Keratinocyte (primary cell): ENCODE measurements at regions not wholly inside any gene's neighbourhood (a gene's known extent, or its start where the extent isn't known, plus 50 kb on each side); places are given as distances from the start of the nearest gene placed in this dataset.

Experiments
- DNase-seq: peaks from one replicate; pipeline ENCODE4 v3.0.0-alpha.2; 2011; ENCODE audit warnings: low read depth, missing footprints, low spot score
- FAIRE-seq: peaks from 2 replicates; lab custom pipeline; 2011; peaks lifted over from hg19 to GRCh38; lab: Jason Lieb, UNC
- H2AFZ ChIP-seq: 2 replicates; pipeline ENCODE4 v1.6.0; 2012; ENCODE audit warnings: low read length, control low read depth, inconsistent platforms; ENCODE audit not compliant: control insufficient read depth
- H3K27ac ChIP-seq: 2 replicates; pipeline ENCODE4 v1.5.1; 2011; ENCODE audit warnings: low read length; ENCODE audit not compliant: control insufficient read depth, insufficient read depth
- H3K27me3 ChIP-seq: 3 replicates; pipeline ENCODE4 v1.6.0; 2011; ENCODE audit warnings: low read length; ENCODE audit not compliant: control insufficient read depth, insufficient read depth; ENCODE audit errors: extremely low read depth
- H3K36me3 ChIP-seq, 2 experiments: 2 replicates in 1 of 2; 3 replicates in 1 of 2; pipeline ENCODE4 v1.5.1; 2011; ENCODE audit warnings: low read length in 2 of 2, mild to moderate bottlenecking in 1 of 2; ENCODE audit not compliant: control insufficient read depth in 2 of 2, insufficient read depth in 2 of 2; ENCODE audit errors: extremely low read depth in 1 of 2
- H3K4me1 ChIP-seq: 3 replicates; pipeline ENCODE4 v1.5.1; 2011; ENCODE audit warnings: low read length; ENCODE audit not compliant: control insufficient read depth, insufficient read depth; ENCODE audit errors: extremely low read depth
- H3K4me2 ChIP-seq: 3 replicates; pipeline ENCODE4 v1.6.0; 2011; ENCODE audit warnings: low read depth, low read length; ENCODE audit not compliant: control insufficient read depth, insufficient read depth; ENCODE audit errors: extremely low read depth
- H3K4me3 ChIP-seq, 3 experiments: fragments of 200-600 bp in 1 of 3; sonication (generic) in 1 of 3; 2 replicates in 2 of 3; 3 replicates in 1 of 3; pipeline ENCODE4 v1.5.1; 2011 to 2016; ENCODE audit warnings: low read length in 3 of 3, mild to moderate bottlenecking in 3 of 3, control low read depth in 2 of 3, inconsistent platforms in 1 of 3, low read depth in 1 of 3, mixed read lengths in 1 of 3, mixed run types in 1 of 3, moderate library complexity in 1 of 3; ENCODE audit not compliant: control insufficient read depth in 2 of 3, insufficient read depth in 2 of 3; ENCODE audit errors: extremely low read depth in 1 of 3
- H3K79me2 ChIP-seq: 2 replicates; pipeline ENCODE4 v1.6.0; 2012; ENCODE audit warnings: low read length; ENCODE audit not compliant: control insufficient read depth, insufficient read depth
- H3K9ac ChIP-seq: 3 replicates; pipeline ENCODE4 v1.6.0; 2011; ENCODE audit warnings: low read length; ENCODE audit not compliant: control insufficient read depth, insufficient read depth; ENCODE audit errors: extremely low read depth
- H3K9me1 ChIP-seq: 3 replicates; pipeline ENCODE4 v1.6.0; 2011; ENCODE audit warnings: low read length; ENCODE audit not compliant: control insufficient read depth, insufficient read depth; ENCODE audit errors: extremely low read depth
- H3K9me3 ChIP-seq: 2 replicates; pipeline ENCODE4 v1.5.1; 2012; ENCODE audit warnings: low read depth, low read length; ENCODE audit not compliant: control insufficient read depth
- H4K20me1 ChIP-seq: 3 replicates; pipeline ENCODE4 v1.6.0; 2011; ENCODE audit warnings: low read length; ENCODE audit not compliant: control insufficient read depth, insufficient read depth; ENCODE audit errors: extremely low read depth
- EZH2 ChIP-seq: IDR thresholded peaks from one replicate; pipeline ENCODE4 v1.6.1; 2012; ENCODE audit warnings: inconsistent platforms, mild to moderate bottlenecking, low read length, moderate library complexity
- dilution Hi-C: fragments of 300-500 bp; cut with MboI; formaldehyde crosslinking; loops from one replicate; pipeline ENCODE4 v1.7.0; 2020; ENCODE audit warnings: low sequenced_read_pairs; ENCODE audit not compliant: extremely low pct_ligation_motif_present
- TF ChIP-seq, protein P1 (sequence below), 3 experiments: IDR thresholded peaks in 1 of 3; conservative IDR thresholded peaks in 1 of 3; optimal IDR thresholded peaks in 1 of 3; 2 replicates in 2 of 3; 3 replicates in 1 of 3; pipeline versions ENCODE3 to v1.5.1; 2011; ENCODE audit warnings: low read length in 3 of 3, mild to moderate bottlenecking in 3 of 3, moderate library complexity in 2 of 3, control low read depth in 1 of 3, inconsistent platforms in 1 of 3; ENCODE audit not compliant: insufficient read depth in 2 of 3; ENCODE audit errors: extremely low read depth in 1 of 3

DNA sequence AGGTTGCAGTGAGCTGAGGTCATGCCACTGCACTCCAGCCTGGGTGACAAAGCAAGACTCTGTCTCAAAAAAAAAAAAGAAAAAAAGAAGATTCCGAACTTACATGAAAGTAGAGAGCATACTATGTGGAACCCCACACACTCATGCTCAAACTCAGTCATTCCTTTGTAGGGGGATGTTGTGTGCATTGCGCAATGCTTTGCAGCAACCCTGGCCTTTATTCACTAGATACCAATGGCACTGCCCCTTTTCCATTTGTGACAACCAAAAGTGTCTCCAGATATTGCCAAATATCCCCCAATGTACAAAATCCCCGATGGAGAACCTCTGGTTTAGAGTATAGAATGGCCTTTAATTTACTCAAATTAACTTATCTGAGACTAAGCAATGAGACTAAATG lies 158.6 kb downstream of the GJA1 start:
- H3K9ac ChIP-seq, result no peak overlapping the region
- H3K4me2 ChIP-seq, result no peak overlapping the region
- dilution Hi-C loops, result no loop called here
- DNase-seq (no peak), FAIRE-seq (no peak)
- H3K27me3 ChIP-seq, result no peaks in the 10 kb centered on the region
- peaks cover 18% of the 10 kb centered on the region for H3K4me1 ChIP-seq
- TF ChIP-seq, protein P1, sequence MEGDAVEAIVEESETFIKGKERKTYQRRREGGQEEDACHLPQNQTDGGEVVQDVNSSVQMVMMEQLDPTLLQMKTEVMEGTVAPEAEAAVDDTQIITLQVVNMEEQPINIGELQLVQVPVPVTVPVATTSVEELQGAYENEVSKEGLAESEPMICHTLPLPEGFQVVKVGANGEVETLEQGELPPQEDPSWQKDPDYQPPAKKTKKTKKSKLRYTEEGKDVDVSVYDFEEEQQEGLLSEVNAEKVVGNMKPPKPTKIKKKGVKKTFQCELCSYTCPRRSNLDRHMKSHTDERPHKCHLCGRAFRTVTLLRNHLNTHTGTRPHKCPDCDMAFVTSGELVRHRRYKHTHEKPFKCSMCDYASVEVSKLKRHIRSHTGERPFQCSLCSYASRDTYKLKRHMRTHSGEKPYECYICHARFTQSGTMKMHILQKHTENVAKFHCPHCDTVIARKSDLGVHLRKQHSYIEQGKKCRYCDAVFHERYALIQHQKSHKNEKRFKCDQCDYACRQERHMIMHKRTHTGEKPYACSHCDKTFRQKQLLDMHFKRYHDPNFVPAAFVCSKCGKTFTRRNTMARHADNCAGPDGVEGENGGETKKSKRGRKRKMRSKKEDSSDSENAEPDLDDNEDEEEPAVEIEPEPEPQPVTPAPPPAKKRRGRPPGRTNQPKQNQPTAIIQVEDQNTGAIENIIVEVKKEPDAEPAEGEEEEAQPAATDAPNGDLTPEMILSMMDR (optimal IDR thresholded peaks at IDR 0.05 in 1 of 3, IDR thresholded peaks at IDR 0.05 in 1 of 3, conservative IDR thresholded peaks at IDR 0.05 in 1 of 3; ENCODE audit: extremely low read depth in 1 of 3, insufficient read depth in 2 of 3, low read length in 3 of 3), result no peak
- no peak for TF ChIP-seq EZH2
- no peaks in the 10 kb centered on the region for H3K9me1 ChIP-seq
- H3K9me3 ChIP-seq, result no peaks in the 10 kb centered on the region
- H3K27ac ChIP-seq, result no peak overlapping the region
- H2AFZ ChIP-seq, result no peak overlapping the region
- H3K4me3 ChIP-seq, result no peak overlapping the region
- H4K20me1 ChIP-seq, result no peaks in the 10 kb centered on the region
- no peaks in the 10 kb centered on the region for H3K36me3 ChIP-seq
- H3K79me2 ChIP-seq, result no peaks in the 10 kb centered on the region

DNA sequence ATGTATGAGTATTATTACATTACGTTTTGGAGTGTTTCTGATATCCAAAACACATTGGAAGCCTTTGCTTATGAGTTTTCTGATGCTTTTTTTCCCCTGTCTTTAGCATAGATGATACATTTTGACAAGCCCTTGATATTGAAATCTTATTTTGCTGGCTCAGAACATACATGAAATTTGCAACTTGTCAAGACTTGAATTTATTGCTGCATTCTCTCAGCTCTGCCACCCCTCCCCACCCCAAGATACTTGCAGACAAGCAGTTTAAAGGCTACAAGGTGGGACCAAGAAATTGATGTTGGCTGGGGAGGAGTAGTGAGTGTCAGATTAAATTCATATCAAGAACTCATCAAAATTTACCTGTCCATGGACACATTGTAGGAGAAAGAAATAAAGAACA lies 160.2 kb downstream of the GJA1 start:
- H3K79me2 ChIP-seq, result no peaks in the 10 kb centered on the region
- dilution Hi-C loops, result no loop called here
- no peaks in the 10 kb centered on the region for H4K20me1 ChIP-seq
- H3K9me3 ChIP-seq, result no peaks in the 10 kb centered on the region
- H3K9me1 ChIP-seq, result no peaks in the 10 kb centered on the region
- H2AFZ ChIP-seq, result no peak overlapping the region
- no peak overlapping the region for H3K9ac ChIP-seq
- peaks cover 21% of the 10 kb centered on the region for H3K4me1 ChIP-seq
- no peaks in the 10 kb centered on the region for H3K27me3 ChIP-seq
- no peak overlapping the region for H3K4me3 ChIP-seq
- no peak for FAIRE-seq
- no peak for TF ChIP-seq EZH2
- TF ChIP-seq, protein P1 (optimal IDR thresholded peaks at IDR 0.05 in 1 of 3, IDR thresholded peaks at IDR 0.05 in 1 of 3, conservative IDR thresholded peaks at IDR 0.05 in 1 of 3; ENCODE audit: extremely low read depth in 1 of 3, insufficient read depth in 2 of 3, low read length in 3 of 3), result no peak
- H3K4me2 ChIP-seq, result no peak overlapping the region
- H3K36me3 ChIP-seq, result no peaks in the 10 kb centered on the region
- no peak overlapping the region for H3K27ac ChIP-seq
- no peak for DNase-seq
